GM19023 (cell line): ENCODE measurements at regions not wholly inside any gene's neighbourhood (a gene's known extent, or its start where the extent isn't known, plus 50 kb on each side); places are given as distances from the start of the nearest gene placed in this dataset.
A peak's percentile ranks its signal among the peaks of the same experiment; 100 is the strongest.

Experiments used
- ATAC-seq: cut with Tn5 transposase; IDR thresholded peaks from one replicate; pipeline ENCODE4 v1.9.1; 2021; ENCODE audit warnings: mild to moderate bottlenecking, moderate library complexity; ENCODE audit not compliant: unreplicated experiment

DNA sequence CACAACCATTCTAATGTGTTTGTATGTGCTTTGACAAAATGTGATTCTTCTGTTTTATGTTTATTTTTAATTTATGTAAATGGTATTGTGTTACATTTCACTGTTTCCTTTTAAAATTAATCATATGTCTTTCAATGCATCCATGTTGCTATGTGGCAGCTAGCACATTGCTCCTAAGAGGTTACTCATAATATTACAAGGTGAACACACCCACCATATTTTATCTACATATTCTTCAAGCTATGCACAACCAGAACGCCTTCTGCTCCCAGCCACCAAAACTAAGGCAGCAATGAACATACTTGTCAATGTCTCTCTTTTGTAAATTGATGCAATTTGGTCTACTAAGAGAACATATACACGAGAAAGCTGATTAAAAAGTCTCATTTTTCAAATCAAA lies 160.6 kb upstream of the OSR1 start:
- no peak for ATAC-seq

DNA sequence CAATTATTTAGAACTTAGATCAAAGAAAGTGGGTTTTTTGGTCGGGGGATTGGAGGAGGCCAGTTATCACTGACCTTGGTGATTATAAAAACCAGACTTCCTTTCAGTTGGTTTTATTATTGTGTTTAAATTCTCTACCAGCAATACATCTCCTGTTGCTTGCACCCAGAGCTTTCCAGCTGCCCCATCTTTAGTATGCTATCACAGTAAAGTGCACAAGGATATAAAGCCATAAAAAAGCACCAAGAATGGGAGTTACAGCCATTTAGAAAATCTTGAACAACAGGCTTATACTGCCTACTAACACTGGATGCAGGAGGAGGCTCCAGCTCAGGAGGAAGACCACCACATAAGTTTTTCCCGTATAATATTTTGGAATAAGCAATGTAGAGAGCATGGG lies 148.7 kb upstream of the OSR1 start:
- no peak for ATAC-seq

GRCh38 chr2:19505199-19506136 lies 147.0 kb upstream of the OSR1 start:
- ATAC-seq, result no peak

DNA sequence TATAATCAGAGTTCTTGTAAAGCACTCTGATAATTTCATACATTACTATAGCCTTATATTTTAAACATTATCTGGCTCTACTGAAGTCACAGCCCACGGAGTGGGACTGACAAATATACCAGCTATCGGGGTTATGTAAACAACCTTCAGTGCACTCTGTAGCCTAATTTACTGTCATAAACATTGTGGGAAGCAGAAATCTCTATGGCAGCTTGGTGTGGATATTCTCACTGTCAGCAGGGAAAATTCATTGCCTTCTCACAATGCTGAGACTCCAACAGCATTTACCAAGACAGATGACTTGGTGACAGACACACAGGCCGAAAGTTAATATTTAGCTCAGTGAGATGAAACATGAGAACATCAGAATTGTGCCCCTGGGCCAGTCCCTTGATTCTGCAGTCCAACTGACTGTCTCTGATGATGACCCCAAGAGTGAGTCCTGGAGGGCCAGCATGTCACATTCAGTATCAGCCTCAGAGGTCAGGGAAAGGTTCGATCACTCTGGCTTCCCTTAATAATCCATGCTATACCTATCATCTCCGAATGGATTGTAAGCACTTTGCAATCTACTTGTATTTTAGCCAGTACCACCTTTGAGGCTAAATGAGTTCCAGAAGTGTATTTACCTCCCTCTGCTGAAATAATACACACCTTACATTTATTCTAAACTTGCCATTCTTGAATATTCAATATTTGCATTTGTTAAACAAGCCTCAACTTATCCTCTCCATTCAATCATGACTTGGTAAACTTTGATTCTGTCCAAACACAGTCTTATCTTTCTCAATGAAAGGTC lies 146.2 kb upstream of the OSR1 start:
- no peak for ATAC-seq

- no peak for ATAC-seq
These were observed 145.5 kb upstream of the OSR1 start for GRCh38 chr2:19503915-19504314.

- no peak for ATAC-seq
These were observed 145.0 kb upstream of the OSR1 start for GRCh38 chr2:19503406-19503805.

- no peak for ATAC-seq
These were observed 141.7 kb upstream of the OSR1 start for GRCh38 chr2:19500126-19500525.

GRCh38 chr2:19496646-19497045 lies 138.2 kb upstream of the OSR1 start:
- ATAC-seq, result no peak

- no peak for ATAC-seq
These were observed 135.8 kb upstream of the OSR1 start for GRCh38 chr2:19494241-19494640.

DNA sequence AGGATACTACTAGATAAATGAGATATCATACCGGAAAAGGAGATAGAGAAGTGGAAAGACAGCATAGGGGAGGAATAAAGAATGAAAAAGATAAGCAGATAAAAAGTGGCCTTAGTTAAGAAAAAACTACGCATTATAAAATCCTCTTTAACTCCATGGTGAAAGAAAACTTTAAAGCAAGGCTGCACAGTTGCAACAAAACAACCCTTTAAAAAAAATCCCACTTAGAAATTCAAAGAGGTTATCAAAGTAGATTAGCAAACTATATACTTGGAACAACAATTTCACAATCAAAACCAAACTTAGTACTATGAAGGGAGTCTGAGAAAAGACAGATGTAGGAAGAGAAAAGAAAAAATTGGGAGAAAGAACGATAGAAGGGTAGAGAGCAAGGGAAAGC lies 133.4 kb upstream of the OSR1 start:
- no peak for ATAC-seq

DNA sequence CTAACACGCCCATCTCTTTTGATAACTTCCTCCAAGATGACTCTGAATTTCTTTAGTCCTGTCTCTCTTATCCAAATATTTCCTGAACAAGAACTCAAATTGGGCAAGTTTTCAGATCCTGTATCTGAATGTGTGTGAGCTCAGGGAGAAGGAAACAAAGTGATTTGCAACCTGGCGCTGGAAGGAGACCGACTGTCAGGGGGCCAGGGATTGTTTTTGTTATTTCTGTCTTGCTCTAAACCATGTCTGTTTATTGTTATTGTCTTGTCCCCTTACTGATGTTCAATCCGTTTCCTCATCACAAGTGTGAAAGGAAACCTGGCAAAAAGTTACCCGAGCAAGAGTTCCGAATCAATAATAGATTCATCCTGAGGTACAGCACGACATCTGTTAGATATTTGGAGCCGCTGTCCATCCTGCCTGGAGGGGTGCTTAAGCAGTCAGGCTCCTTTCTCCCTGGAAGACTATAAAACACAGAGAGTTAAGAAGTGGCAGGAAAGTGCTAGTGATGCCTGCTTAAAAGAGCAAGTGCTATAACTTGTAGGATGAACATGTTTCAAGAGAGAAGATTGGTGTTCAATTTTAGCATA lies 132.5 kb upstream of the OSR1 start:
- ATAC-seq, result no peak

DNA sequence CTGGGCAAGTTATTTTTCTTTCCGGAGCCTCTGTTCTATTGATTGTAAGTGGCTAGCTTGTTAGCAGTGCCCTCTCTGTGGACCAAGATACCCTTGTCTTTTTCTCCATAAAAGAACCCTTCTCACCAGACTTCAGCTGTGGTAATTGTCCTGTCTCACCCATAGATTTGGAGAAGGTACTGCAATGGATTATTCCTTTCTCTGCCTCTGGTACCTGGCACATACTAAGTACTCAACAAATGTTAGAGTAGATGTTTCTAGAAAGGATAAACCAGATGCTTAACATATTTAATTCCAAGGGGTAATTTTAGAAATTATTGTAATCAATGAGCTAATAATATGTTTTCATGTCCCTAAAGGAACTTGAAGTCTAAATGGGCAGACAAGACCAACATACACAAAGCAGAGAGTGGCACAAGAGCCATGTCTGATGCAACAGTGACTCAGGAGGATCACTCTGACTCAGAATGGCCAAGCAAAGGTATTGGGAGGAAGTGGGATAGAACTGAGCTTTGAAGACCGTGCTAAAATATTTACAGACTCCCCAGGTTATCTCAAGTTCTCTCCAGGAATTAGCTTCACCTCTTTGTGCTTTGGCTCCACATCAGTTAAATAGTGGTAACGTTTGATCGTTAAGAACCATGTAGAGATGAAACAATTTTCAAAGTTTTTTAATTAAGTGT lies 129.7 kb upstream of the OSR1 start:
- ATAC-seq, result peak; percentile 72

- no peak for ATAC-seq
These were observed 126.3 kb upstream of the OSR1 start for GRCh38 chr2:19484736-19485135.

- ATAC-seq, result no peak
These were observed 122.2 kb upstream of the OSR1 start for GRCh38 chr2:19480673-19481072.

DNA sequence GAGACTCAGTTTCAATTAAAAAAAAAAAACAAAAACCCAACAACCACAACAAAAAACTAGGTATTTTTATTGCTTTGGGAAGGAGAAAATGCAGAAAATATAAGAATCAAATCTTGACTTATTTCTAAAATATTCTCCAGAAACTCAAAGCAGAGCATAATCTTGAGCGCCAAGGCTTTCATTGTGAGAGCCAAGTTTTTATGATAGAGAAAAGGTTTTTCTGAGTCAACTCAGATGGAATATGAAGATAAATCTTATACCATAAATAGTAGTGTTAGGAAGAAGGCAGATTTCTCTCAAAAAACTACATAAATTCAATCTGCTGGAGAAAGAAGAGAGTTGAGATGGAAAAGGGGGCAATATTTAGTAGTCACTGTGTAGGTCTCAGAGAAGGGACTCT lies 121.2 kb upstream of the OSR1 start:
- ATAC-seq, result no peak

GRCh38 chr2:19478409-19478808 lies 120.0 kb upstream of the OSR1 start:
- no peak for ATAC-seq

DNA sequence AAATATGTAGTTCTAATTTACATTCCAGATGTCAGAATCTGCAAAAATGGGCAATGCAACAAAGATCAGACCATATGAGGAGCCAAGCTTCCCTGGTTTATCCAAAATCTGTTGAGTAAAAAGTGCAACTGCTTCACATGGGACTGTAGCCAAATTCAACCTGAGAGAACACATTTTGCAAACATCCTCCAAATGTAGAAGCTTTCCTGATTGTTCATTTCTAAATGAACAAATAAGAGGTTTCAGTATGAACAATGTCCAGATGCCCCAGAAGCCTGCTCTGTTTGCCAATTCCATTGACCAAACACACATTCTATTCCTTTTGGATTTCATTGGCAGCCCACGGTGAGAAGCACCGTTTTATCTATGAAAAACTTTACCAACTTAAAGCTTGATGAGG lies 117.9 kb upstream of the OSR1 start:
- no peak for ATAC-seq

- peak; percentile 97 for ATAC-seq
These were observed 115.7 kb upstream of the OSR1 start for GRCh38 chr2:19474128-19474527.

GRCh38 chr2:19473350-19473749 lies 114.9 kb upstream of the OSR1 start:
- ATAC-seq, result no peak

DNA sequence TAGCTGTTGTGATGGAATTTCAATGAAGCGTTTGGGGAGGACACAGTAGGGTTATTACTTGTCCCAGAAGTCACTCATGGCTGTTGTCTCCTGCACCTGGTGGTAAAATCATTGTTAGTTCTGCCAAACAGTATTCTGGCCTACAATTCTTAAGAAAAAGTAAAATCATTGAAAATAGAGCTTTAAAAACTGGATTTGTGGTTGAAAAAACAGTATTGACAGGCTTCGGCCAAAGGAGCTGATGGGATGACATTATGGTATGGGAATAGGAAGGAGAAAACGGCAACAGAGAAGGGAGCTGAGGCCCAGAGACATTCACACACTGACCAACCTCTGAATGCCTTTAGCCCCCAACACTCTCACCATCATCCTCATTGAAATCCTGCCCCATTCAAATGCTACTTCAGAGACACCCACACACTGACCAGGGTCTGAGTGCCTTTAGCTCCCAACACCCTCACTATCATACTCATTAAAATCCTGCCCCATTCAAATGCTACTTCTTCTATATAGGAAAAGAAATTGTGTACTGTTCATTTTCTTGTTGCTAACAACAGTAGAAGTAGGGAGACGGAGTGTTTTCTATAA lies 114.1 kb upstream of the OSR1 start:
- ATAC-seq, result no peak

DNA sequence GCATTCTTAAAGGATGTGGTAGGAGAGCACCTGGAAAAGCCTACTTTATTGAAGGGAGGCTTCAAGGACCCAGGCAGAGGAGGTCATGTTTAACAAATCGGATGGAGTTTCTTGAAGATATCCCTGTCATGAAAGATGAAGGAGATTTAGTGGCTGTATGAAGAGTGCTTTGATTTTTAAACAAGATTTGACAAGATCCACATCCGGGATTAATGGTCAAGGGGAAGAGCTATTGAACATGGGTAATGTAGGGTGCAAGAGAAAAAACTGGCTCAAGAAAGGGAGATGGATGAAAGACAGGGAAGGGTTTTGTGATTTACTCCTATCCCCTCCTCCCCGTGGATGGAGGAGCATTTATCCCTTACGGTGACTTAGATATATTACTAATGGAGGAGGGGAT lies 113.1 kb upstream of the OSR1 start:
- no peak for ATAC-seq
